HG03045 (cell line): ENCODE measurements at regions not wholly inside any gene's neighbourhood (a gene's known extent, or its start where the extent isn't known, plus 50 kb on each side); places are given as distances from the start of the nearest gene placed in this dataset.
"Not testable (repeated sequence)": the region's sequence is repeated elsewhere in the genome, so short reads cannot be mapped to it uniquely, and the experiment has no call there.

Experiments
- ATAC-seq: cut with Tn5 transposase; IDR thresholded peaks from one replicate; pipeline ENCODE4 v1.9.1; 2021; ENCODE audit warnings: mild to moderate bottlenecking, moderate library complexity; ENCODE audit not compliant: unreplicated experiment

GRCh38 chr4:54571293-54572151 is 86.2 kb upstream of the KIT start:
- no peak for ATAC-seq

DNA sequence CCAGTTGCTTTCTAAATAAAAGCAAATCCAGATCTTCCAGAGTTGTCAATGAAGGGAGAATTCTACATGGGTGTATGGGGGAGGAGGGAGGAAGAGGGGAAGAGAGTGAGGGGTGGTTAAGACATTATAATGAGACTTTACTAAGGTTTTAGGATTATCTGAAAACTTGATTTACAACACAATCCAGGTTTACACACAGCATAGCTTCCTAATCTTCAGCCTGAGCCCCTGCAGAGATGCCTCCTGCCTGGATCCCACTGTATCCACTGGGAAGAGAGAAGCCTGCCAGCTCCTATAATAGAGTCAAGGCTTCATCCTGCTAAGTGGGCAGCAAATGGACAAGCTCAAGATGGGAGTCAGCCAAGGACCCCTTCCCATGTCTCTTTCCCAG is 85.6 kb upstream of the KIT start:
- no peak for ATAC-seq

GRCh38 chr4:54574500-54574899 is 83.3 kb upstream of the KIT start:
- no peak for ATAC-seq

DNA sequence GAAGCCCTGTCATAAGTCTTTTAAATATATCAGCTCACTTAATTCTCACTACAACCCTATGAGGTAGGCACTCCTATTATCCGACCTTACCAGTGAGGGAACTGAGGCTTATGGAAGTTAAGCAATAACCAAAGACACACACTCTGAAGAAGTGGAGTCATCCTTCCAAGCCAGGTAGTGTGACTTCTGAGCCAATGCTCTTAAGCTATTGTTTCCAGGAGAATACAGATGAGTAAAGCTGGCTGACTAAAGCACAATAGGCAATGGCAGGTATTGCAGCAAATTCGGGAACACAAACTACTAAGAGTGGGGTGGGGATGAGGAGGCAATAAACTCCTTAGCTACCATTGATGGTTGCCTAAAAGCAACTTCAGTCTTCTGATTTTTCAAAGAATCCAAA is 81.8 kb upstream of the KIT start:
- ATAC-seq, result no peak

DNA sequence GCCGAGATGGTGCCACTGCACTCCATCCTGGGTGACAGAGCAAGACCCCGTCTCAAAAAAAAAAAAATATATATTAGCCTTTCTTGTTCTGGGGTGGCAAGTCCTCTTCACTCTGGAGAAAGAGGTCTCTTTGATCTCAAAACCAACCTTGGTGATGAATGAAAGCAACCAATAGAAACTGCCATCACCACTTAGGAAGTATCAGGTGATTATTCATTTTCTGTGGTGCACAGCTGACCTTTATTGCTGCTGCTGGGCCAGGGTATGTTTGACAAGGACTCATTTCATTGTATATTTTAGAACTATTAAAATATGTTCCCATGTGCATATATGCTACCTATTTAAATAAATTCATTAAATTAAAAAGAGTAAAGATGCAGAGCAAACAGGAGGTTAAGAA is 76.0 kb upstream of the KIT start:
- no peak for ATAC-seq

DNA sequence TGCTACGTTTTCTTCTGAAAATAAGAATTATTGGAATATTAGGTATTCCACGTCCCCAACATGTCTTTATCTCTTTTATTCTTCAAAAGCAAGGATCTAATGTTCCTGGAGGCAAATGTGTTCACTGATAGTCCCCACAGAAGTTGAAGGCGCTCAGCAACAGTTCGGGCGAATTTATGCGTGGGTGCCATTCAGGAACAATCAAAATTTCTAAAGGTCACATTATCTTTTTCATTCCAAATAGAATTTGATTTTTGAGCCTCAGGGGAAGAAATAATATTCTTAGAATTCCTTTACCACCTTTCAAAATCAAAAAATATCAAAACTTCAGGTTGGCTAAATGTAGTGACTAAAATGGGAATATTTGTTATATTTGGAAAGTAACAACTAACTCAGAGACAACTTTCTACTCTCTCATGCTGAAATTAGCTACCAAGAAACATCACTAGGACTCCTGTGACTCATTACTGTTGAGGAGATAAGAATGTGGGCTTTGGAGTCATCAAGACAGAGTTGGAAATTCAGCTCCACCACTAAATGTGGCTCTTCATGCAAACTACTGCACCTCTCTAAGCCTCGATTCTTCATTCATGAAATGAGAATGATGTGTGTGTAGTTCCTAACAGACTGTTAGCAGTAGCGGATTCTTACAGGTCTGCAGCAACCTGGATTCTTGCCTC is 72.3 kb upstream of the KIT start:
- no peak for ATAC-seq

GRCh38 chr4:54586320-54586955 is 71.3 kb upstream of the KIT start:
- ATAC-seq, result no peak

DNA sequence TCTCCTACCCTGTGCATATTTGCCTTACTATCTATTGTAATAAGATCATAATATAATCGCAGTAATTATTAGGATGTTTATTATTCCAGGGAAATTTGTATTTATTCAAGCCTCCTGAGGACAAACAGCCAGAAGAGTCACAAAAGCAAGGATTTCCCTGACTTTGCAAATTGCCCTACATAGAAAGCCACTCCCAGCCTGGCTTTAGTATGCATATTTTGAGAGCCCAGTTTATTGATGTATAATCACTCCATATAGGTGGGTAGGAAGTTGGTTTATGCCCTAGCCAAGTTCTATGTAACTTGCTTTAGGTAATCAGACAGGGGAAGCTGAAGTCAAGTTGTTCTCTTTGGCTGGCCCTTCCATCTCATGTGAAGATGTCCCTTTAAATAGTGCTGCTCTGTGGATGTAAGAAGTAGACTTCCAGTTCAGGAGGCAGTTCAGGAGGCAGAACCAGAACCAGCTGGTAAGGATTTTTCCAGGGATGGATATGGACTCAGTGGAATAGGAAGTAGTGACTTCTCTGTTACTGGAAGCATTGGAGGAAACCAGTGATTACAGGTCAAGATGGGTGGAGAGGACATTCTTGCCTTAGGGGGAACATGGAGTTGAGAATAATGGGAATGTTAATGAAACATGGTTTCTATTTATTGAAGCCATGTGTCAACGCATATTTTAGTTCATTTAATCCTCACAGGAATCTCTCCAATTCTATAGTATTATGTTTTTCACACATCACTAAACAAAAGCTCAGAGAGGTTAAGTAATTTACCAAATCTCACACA is 70.5 kb upstream of the KIT start:
- no peak for ATAC-seq

DNA sequence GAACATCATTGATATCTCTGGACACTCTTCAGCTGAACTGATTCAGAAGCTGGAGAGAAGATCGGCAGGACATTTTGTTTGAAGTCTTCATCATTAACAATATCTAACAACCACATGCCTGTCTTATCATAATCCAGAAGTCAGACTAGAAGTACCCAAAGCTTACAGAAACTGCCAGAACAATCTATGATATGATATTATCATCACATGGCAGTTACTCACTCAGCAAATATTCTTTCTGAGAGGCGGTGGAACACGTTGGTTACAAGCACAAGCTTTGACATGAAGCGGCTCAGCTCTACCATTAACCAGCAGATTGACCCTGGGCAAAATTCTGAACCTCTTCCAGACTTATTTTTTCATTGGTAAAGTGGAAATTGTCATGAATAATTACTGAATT is 69.4 kb upstream of the KIT start:
- no peak for ATAC-seq

DNA sequence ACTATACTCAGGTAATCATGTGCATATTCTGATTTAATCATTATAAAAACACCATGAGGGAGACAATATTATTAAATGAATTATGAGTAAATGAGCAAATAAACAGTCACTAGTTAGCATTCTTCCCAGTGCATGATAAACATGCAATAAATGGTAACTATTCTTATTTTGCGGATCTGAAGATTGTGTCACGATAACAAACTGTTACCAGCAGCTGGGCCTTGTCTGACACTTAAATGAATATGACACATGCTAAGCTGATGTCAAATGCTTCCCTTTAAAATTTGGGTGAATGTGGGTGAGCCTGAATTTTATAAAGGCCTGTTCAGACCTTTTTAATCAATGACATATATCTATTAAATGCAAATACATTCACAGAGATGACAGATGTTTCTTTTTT is 68.2 kb upstream of the KIT start:
- no peak for ATAC-seq

DNA sequence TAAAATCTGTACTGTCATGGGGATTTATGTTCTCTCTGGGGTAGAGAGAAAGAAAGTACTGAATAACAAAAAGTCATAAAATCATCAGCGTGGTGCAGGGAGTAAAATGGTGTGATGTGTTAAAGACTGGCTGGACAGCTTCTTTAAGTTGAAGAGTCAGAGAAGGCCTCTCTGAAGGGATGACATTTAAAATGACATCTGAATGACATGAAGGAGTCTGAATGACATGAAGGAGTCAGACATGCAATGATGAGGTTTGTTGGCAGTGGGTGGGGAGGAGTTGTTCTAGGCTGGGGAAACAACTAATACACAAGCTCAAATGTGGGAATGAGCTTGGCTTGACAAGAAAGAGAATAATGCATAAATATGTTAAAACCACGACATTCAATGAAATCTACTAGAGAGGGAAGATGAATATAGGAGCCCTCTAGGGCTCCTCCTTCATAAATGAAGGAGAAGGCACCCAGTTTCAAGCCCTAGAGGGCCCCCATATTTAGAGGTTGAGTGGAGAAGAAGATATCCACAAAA is 63.9 kb upstream of the KIT start:
- ATAC-seq, result no peak

DNA sequence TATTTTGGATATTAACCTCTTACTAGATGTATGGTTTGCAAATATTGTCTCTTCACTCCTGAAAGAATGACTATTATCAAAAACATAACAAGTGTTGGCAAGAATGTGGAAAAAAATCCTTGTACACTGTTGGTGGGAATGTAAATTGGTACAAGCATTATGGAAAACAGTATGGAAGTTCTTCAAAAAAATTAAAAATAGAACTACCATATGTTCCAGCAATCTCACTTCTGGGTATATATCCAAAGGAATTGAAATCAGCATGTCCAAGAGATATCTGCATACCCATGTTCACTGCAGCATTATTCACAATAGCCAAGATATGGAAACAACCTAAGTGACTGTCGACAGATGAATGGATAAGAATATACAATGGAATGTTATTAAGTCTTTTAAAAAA is 61.6 kb upstream of the KIT start:
- ATAC-seq, result no peak

- not testable (repeated sequence) for ATAC-seq
Observed at GRCh38 chr4:54597678-54598077, 60.1 kb upstream of the KIT start.

DNA sequence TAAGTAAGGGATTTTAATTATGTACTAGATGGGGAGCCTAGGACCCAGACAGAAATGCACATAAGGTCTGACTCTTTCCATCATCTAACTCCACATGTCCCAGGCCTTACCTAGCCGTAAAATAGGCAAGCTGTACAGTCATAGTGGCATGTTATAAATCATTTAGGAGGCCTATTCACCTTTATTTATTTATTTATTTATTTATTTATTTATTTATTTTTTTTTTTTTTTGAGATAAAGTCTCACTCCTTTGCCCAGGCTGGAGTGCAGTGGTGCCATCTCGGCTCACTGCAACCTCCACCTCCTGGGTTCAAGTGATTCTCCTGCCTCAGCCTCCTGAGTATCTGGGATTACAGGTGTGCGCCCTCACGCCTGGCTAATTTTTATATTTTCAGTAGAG is 55.6 kb upstream of the KIT start:
- not testable (repeated sequence) for ATAC-seq

DNA sequence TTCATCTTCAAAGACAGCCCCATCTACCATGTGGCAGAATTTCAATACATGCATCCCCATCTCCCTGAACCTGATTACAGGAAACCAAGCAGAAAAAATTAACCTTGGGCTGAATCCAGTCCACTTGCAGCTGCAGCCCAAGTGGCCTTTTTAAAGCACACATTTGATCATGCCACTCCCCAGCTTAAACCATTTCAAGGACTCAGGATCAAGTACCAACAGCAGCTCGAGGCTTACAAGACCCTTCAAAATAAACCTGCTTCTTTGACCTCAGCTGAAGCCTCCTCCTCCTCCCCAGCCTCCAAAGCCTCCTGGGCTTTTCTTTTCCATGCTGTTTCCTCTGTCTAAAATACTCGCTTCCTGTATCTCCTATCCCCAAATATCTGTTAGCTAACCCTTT is 50.7 kb upstream of the KIT start:
- no peak for ATAC-seq

GRCh38 chr4:54607521-54607920 is 50.2 kb upstream of the KIT start:
- ATAC-seq, result no peak
